GM19043 (cell line): ENCODE measurements at regions not wholly inside any gene's neighbourhood (a gene's known extent, or its start where the extent isn't known, plus 50 kb on each side); places are given as distances from the start of the nearest gene placed in this dataset.

Experiments used
- ATAC-seq: cut with Tn5 transposase; IDR thresholded peaks from one replicate; pipeline ENCODE4 v1.9.1; 2021; ENCODE audit warnings: low read depth; ENCODE audit not compliant: unreplicated experiment

GRCh38 chr13:31674051-31674450, 65.3 kb upstream of the RXFP2 start:
- no peak for ATAC-seq

- no peak for ATAC-seq
Measured at GRCh38 chr13:31675440-31675953, 63.8 kb upstream of the RXFP2 start.

GRCh38 chr13:31681133-31681532, 58.2 kb upstream of the RXFP2 start:
- ATAC-seq: no peak

- ATAC-seq: no peak
Measured at GRCh38 chr13:31684466-31684865, 54.9 kb upstream of the RXFP2 start.

- ATAC-seq: no peak
Measured at GRCh38 chr13:31686670-31687425, 52.5 kb upstream of the RXFP2 start.
